Kidney tubule cell (primary cell): ENCODE measurements at regions not wholly inside any gene's neighbourhood (a gene's known extent, or its start where the extent isn't known, plus 50 kb on each side); places are given as distances from the start of the nearest gene placed in this dataset.

ENCODE experiments used
- DNase-seq: peaks from one replicate; pipeline ENCODE4 v3.0.0-alpha.2; 2018; ENCODE audit warnings: low spot score

DNA sequence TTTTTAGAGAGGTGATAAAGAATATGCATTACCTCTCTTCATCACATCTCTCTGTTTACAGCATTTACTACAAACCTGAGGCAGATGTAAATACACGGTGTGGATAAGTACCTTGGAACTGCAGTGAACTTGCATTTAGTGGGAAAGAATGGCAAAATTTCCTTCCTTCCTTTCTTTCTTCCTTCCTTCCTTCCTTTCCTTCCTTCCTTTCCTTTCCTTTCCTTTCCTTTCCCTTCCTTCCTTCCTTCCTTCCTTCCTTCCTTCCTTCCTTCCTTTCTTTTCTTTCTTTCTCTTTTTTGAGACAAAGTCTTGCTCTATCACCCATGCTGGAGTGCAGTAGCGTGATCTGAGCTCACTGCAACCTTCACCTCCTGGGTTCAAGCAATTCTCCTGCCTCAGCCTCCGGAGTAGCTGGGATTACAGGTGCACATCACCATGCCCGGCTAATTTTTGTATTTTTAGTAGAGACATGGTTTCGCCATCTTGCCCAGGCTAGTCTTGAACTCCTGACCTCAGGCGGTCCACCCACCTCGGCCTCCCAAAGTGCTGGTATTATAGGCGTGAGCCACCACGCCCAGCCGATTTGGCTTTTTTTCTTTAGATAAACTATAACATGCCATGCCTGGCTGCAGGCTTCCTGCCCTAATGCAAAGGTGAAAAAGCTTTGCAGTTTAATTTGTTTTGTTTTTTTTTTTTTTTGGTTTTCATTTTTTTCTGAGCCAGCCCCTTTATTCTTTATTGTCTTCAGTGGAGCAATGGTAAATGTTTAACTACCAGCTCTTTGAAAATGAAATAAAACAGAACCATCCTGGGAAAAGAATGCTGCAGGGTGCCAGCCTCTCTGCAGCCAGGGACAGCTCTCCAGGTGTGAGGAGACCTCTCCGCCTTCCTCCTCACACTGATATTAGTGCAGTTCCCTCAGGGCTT is 64.2 kb upstream of the NEDD9 start:
- DNase-seq: peak; percentile 34

DNA sequence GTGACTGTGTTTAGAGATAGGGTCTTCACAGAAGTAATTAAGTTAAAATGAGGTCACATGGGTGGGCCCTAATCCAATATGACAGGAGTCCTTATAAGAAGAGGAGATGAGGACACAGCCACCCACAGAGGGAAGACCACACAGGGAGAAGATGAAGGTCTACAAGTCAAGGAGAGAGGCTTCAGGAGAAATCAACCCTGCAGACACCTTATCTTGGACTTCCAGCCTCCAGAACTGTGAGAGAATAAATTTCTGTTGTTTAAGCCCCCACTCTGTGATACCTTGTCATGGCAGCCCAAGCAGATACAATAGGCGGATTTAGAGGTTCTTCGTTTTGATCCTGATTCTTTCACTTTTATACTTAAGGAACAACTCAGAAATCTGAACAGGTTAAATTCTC is 63.5 kb upstream of the NEDD9 start:
- DNase-seq: no peak

DNA sequence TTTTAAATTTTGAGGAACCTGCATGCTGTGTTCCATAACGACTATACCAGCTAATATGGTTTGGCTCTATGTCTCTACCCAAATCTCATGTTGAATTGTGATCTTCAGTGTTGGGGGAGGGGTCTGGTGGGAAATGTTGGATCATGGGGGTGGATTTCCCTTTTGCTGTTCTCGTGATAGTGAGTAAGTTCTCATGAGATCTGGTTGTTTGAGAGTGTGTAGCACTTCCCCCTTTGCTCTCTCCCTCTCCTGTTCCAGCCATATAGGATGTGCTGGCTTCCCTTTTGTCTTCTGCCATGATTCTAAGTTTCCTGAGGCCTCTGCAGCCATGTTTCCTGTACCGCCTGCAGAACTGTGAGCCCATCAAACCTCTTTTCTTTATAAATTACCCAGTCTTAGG is 61.8 kb upstream of the NEDD9 start:
- DNase-seq: no peak

DNA sequence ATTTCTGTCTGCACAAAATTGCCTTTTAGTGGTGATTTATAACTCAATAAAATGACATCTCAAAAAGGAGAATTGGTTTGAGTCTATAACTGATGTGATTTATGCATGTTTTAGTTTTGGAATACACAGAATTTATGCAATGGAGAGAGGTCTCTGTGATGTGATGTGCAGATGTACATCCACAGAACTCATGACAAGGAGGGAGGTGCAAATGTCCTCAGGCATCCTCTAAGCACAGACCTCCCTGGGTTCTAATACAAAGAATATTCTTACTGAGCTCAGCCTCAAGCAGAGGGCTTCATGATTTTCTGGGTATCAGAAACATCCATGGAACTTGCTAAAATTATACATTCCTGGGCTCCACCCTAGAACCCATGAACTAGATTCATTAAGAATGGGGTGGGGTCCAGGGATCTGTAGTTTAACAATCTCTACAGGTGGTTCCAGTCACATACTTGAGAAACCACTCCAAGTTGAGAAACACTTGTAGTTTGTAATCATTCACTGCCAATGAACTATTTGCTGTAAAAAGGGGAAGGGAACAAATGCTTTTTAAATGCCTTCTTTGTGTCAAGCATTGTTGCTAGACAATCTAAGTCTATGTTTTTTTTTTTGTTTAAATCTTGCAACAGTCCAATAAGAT is 60.2 kb upstream of the NEDD9 start:
- no peak for DNase-seq

DNA sequence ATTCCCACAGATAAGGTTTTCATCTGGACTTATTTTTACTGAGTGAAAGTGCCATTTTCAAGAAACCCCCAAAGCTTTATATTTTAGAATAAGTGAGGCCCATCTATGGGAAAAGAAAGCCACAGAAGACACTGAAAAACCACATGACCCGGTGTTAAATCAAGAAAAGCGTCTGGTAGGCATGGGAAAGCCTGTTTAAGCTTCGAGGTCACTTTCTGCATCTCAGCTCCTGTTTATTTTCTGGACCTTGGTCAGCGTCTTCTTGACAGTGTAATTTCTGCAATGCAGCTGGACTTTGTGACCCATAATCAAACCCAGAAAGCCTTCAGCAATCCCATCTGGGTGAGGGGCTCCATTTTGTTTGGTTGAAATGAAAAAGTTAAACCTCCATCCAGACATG is 59.6 kb upstream of the NEDD9 start:
- DNase-seq: no peak

DNA sequence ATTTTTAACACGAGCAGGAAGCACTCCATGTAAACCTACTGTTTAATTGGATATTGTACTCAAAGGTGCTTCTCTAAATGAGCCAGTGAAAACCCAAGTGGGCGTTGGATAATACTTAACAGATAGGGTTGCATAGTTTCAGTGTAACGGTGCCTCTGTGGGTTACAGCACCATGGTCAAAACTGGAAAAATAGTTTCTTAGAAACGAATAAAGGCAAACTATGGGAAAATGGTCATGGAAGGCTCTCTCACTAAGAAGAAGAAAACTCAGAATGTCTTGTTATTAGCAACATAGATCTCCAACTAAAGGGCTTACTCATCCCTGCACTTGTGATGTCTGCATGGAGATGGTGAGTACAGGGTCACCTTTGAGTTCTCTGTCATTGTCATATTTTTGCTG is 59.1 kb upstream of the NEDD9 start:
- DNase-seq: no peak

DNA sequence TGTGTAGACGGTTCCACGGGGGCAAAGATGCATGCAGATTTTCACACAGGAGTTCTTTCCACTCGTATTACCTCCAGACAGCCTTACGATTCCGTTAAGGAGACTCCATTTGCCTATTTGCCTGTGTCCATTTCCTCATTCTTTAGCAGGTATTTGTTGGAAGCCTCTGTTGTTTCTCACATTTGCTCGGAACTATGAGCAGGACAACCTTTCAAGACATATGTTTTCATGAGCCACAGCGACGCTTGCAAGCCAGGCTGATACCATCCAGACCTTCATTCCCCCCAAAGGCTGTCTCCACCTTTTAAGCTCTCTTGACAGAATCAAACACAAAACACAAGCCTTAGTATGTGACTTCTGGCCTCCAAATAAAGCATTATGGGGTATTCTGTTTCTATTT is 57.6 kb upstream of the NEDD9 start:
- peak; percentile 21 for DNase-seq

DNA sequence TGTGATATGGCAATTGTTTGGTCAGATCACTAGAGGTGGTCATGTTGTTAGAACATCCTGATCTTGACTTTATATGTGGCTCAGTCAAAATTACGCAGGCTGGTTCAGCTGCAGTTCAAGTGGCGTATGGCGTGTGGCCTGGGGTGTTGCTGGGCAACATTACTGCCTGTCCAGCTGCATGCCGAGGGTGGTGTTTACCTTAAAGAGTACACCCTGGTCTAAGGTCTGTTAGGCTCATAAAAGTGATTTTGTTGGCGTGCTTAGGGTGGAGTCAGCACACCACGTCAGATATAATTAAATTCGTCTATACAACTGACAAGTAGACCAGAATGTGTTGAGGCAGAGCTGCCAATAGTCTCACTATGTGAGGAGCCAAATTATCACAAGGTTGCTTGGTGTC is 55.6 kb upstream of the NEDD9 start:
- no peak for DNase-seq

DNA sequence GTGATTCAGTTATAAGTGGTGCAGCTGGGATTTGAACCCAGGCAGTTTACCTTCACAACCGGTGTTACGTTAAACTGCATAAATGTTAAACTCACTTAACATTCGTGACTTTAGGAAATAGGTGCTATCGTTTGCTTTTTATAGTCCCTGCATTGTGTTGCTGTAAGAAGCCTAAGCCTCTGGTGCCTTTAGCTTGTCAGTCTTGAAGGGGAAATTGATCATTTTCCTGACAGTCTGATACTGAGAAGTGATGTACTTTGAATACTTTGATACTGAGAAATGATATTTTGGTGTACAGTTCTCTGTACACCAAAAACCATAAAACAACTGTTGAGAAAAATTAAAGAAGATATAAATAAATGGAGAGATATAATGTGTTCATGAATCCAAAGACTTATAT is 52.5 kb upstream of the NEDD9 start:
- no peak for DNase-seq

DNA sequence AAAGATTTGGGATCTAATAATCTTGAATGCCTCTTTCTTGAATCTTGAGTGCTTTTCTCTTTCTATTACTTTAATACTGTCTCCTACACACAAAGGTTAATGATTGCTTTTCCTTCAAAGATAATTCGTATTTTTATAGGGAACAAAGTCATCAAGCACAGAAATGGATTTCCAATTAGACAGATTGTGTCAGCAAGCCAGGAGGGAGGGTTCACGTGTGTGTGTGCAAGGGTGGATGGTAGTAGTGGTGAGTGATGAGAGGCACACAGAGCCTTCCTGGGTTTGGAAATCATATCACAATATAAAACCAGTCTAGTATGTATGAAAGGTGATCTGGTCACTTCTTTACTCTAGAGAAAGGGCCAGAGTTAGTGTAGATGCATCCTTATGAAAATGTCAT is 51.2 kb upstream of the NEDD9 start:
- DNase-seq: no peak

DNA sequence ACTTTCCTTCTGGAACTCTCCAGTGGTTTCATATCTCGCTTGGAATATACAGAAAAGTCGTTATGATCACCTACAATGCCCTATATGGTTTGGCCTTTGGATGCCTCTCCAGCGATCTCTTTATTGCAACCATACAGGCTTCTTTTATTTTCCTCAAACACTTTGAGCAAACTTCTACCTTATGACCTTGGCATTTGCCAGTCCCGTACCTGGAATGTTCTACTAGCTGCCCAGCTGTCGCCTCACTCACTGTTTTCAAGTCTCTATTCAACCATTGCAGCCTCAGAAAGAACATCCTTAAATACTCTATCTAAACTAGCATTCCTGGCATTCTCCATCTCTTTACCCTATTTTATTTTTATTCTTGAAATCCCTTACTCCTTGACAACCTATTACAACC is 50.4 kb upstream of the NEDD9 start:
- DNase-seq: no peak
